K562 (cell line): ENCODE measurements at regions not wholly inside any gene's neighbourhood (a gene's known extent, or its start where the extent isn't known, plus 50 kb on each side); places are given as distances from the start of the nearest gene placed in this dataset.
"Not testable (repeated sequence)": the region's sequence is repeated elsewhere in the genome, so short reads cannot be mapped to it uniquely, and the experiment has no call there.

ENCODE experiments used
- ATAC-seq: fragments of 200-7000 bp; cut with Tn5 transposase; 3 replicates; pipeline ENCODE4 v1.9.1; 2020; ENCODE audit warnings: moderate library complexity
- BruUV-seq: library from RNA; stranded (reverse); fragments of 400-500 nt; replicated peaks from 2 replicates; lab custom pipeline; 2021; lab: Mats Ljungman, UMichigan
- CTCF ChIA-PET: fragments of 300-600 bp; formaldehyde crosslinking; extraction: SDS; loops from one replicate; lab custom pipeline; 2021; ENCODE audit warnings: low intra/inter-chr PET ratio; lab: Yijun Ruan, JAX
- POLR2A ChIA-PET: fragments of 300-600, 350-650 bp; sonication (Branson Sonifier 250); formaldehyde crosslinking; extraction: SDS; loops from one replicate; lab custom pipeline; 2021; ENCODE audit warnings: antibody characterized with exemption, inconsistent platforms; lab: Yijun Ruan, JAX
- DNase-seq, 4 experiments: peaks; one replicate each; pipeline versions ENCODE4 v3.0.0 to v3.0.0-alpha.2; 2011 to 2018; ENCODE audit warnings: low spot score in 3 of 4, mixed read lengths in 3 of 4; ENCODE audit errors: extremely low read depth in 1 of 4
- FAIRE-seq: peaks from 2 replicates; lab custom pipeline; 2011; peaks lifted over from hg19 to GRCh38; lab: Jason Lieb, UNC
- H2AFZ ChIP-seq: 2 replicates; pipeline ENCODE4 v1.6.0; 2011; ENCODE audit warnings: low read depth, low read length, control low read depth, inconsistent platforms
- H3K27ac ChIP-seq: fragments of 200-600 bp; 3 replicates; pipeline ENCODE4 v1.8.0; 2011; ENCODE audit warnings: low read depth, mild to moderate bottlenecking, control low read depth, inconsistent platforms, low read length, moderate library complexity, mixed read lengths; ENCODE audit errors: extremely low read depth
- H3K27me3 ChIP-seq, 2 experiments: fragments of 300-600 bp in 1 of 2; 2 replicates in 1 of 2; 3 replicates in 1 of 2; pipeline versions ENCODE4 v1.6.0 to v1.8.0; 2011; ENCODE audit warnings: inconsistent platforms in 2 of 2, low read length in 2 of 2, mild to moderate bottlenecking in 1 of 2, mixed read lengths in 1 of 2, moderate library complexity in 1 of 2; ENCODE audit not compliant: control insufficient read depth in 2 of 2, insufficient read depth in 2 of 2
- H3K36me3 ChIP-seq: fragments of 300-600 bp; 3 replicates; pipeline ENCODE4 v1.8.0; 2011; ENCODE audit warnings: mild to moderate bottlenecking, low read length, inconsistent platforms; ENCODE audit not compliant: control insufficient read depth, insufficient read depth
- H3K4me1 ChIP-seq, 2 experiments: fragments of 200-600 bp in 1 of 2; replicated peaks in 1 of 2; 2 replicates in 1 of 2; 3 replicates in 1 of 2; pipeline versions ENCODE4 v1.5.1 to v1.8.0; 2011; ENCODE audit warnings: inconsistent platforms in 2 of 2, low read length in 2 of 2, mild to moderate bottlenecking in 1 of 2, mixed read lengths in 1 of 2, moderate library complexity in 1 of 2; ENCODE audit not compliant: control insufficient read depth in 2 of 2, insufficient read depth in 2 of 2
- H3K4me2 ChIP-seq: 2 replicates; pipeline ENCODE4 v1.6.1; 2011; ENCODE audit warnings: low read length, control low read depth, inconsistent platforms, mixed read lengths; ENCODE audit not compliant: insufficient read depth
- H3K4me3 ChIP-seq: fragments of 200-600 bp; sonication (generic), shearing (Covaris generic); 2 replicates; pipeline ENCODE4 v1.5.1; 2016; ENCODE audit warnings: control low read depth, inconsistent platforms
- H3K79me2 ChIP-seq: fragments of 200-600 bp; 3 replicates; pipeline ENCODE4 v1.8.0; 2011; ENCODE audit warnings: low read length, inconsistent platforms; ENCODE audit not compliant: control insufficient read depth, insufficient read depth
- H3K9ac ChIP-seq, 2 experiments: 2 replicates each; pipeline versions ENCODE4 v1.6.0 to v1.6.1; 2011; ENCODE audit warnings: low read depth in 2 of 2, low read length in 2 of 2, control low read depth in 1 of 2, inconsistent platforms in 1 of 2, mild to moderate bottlenecking in 1 of 2, mixed read lengths in 1 of 2; ENCODE audit not compliant: insufficient read depth in 1 of 2
- H3K9me1 ChIP-seq: one replicate; pipeline ENCODE4 v1.6.0; 2011; ENCODE audit warnings: inconsistent platforms, mild to moderate bottlenecking, low read length, moderate library complexity; ENCODE audit not compliant: control insufficient read depth, insufficient read depth
- H3K9me3 ChIP-seq: replicated peaks from 2 replicates; pipeline ENCODE4 v1.5.1; 2011; ENCODE audit warnings: low read depth, low read length, inconsistent platforms; ENCODE audit not compliant: control insufficient read depth, insufficient read depth
- H4K20me1 ChIP-seq: replicated peaks from 2 replicates; pipeline ENCODE4 v1.6.1; 2011; ENCODE audit warnings: low read length, inconsistent platforms, mixed read lengths; ENCODE audit not compliant: control insufficient read depth, insufficient read depth
- C11orf30 ChIP-seq: fragments of 450-650 bp; IDR thresholded peaks from 2 replicates; pipeline ENCODE4 v1.6.1; 2016; ENCODE audit warnings: low read depth, mild to moderate bottlenecking
- CTCFL ChIP-seq: IDR thresholded peaks from 2 replicates; pipeline ENCODE4 v1.6.1; 2011; ENCODE audit warnings: borderline replicate concordance, low read depth, mild to moderate bottlenecking, moderate library complexity, low read length; ENCODE audit not compliant: insufficient read depth, poor library complexity, severe bottlenecking
- IRF2 ChIP-seq: sonication (generic); formaldehyde crosslinking; IDR thresholded peaks from 2 replicates; pipeline ENCODE4 v1.8.1; 2022; ENCODE audit warnings: mild to moderate bottlenecking, missing genetic modification reagents
- KDM1A ChIP-seq, 2 experiments: fragments of 450-650 bp; IDR thresholded peaks; 2 replicates each; pipeline ENCODE4 v1.6.1; 2016; ENCODE audit warnings: mild to moderate bottlenecking in 2 of 2
- MAFG ChIP-seq: fragments of 450-650 bp; conservative IDR thresholded peaks from 2 replicates; pipeline ENCODE4 v1.6.1; 2016; ENCODE audit warnings: missing genetic modification characterization, missing compliant biosample characterization
- MTA3 ChIP-seq: fragments of 450-650 bp; formaldehyde crosslinking; IDR thresholded peaks from 2 replicates; pipeline ENCODE4 v1.6.1; 2017; ENCODE audit warnings: mild to moderate bottlenecking, borderline replicate concordance
- PBX2 ChIP-seq, 2 experiments: IDR thresholded peaks in 1 of 2; conservative IDR thresholded peaks in 1 of 2; 2 replicates each; pipeline ENCODE4 v1.6.1; 2016; ENCODE audit warnings: low read depth in 2 of 2, mild to moderate bottlenecking in 1 of 2, missing compliant biosample characterization in 1 of 2, missing genetic modification characterization in 1 of 2, moderate library complexity in 1 of 2
- RNF2 ChIP-seq: sonication (generic); IDR thresholded peaks from 2 replicates; pipeline ENCODE4 v1.6.1; 2016
- SMAD1 ChIP-seq: fragments of 150-350 bp; IDR thresholded peaks from 2 replicates; pipeline ENCODE4 v1.6.1; 2014; ENCODE audit warnings: low read length, low read depth; ENCODE audit not compliant: partially characterized antibody
- ZFP30 ChIP-seq: fragments of 250-450 bp; sonication (Bioruptor Pico); IDR thresholded peaks from 2 replicates; pipeline ENCODE4 v1.8.0; 2022; ENCODE audit warnings: moderate library complexity, mild to moderate bottlenecking, inconsistent platforms, borderline replicate concordance
- ZNF316 ChIP-seq: fragments of 450-650 bp; IDR thresholded peaks from 2 replicates; pipeline ENCODE4 v1.6.1; 2016
- WGBS: fragments of 100-300 bp; shearing (Covaris generic); methylation state at CpG from one replicate; pipeline ENCODE4 v1.1.6; 2016; ENCODE audit warnings: low coverage, mixed read lengths; ENCODE audit not compliant: insufficient coverage; ENCODE audit errors: missing lambda C conversion rate; 5-methylcytosine and 5-hydroxymethylcytosine counted together
- in situ Hi-C: fragments of 300-500 bp; cut with MboI; formaldehyde crosslinking; loops from 4 replicates; pipeline ENCODE4 v1.15.0; 2018; ENCODE audit warnings: inconsistent platforms, mixed read lengths
- intact Hi-C: fragments of 100-400 bp; cut with micrococcal nuclease; formaldehyde crosslinking; loops from 2 replicates; pipeline ENCODE4 v1.14.2; 2022

- intact Hi-C loops, H3K9me1 ChIP-seq, H3K4me1 ChIP-seq, H2AFZ ChIP-seq, H3K36me3 ChIP-seq, BruUV-seq, DNase-seq, CTCF ChIA-PET, H3K79me2 ChIP-seq, H3K27me3 ChIP-seq, in situ Hi-C loops, H4K20me1 ChIP-seq, H3K9me3 ChIP-seq, H3K9ac ChIP-seq, H3K27ac ChIP-seq: not testable (repeated sequence)
- peak; percentile 93 for ATAC-seq
- FAIRE-seq = peak; percentile 19
- 0% methylated on average over 1 of the region's 1 CpG for WGBS
- POLR2A ChIA-PET = interaction anchor here (0.8 kb wide), 1 partner anchor 58 kb away, joined by 3 read pairs; no protein-coding TSS in a partner anchor
- Histone ChIP-seq H3K4me3 (0 out of 2 replicates have a peak overlapping the region, but pooled peaks have one; percentile 11), H3K4me2 (peak overlapping the region; percentile 14; the same call in 1 of the 2 replicates)
- peak; percentile 94 for TF ChIP-seq ZNF316
- peak; percentile 90 for TF ChIP-seq C11orf30
- TF ChIP-seq MAFG = peak; percentile 83
- TF ChIP-seq MTA3 = peak; percentile 41; the same call in 1 of the 2 replicates
These were observed 135.9 kb upstream of the SETMAR start for GRCh38 chr3:4167230-4167629.

GRCh38 chr3:4174791-4175190 is 128.4 kb upstream of the SETMAR start:
- Histone ChIP-seq H4K20me1 (no peaks in the 10 kb centered on the region), H3K4me3 (no peak overlapping the region), H3K27me3 (no peaks in the 10 kb centered on the region), H3K79me2 (no peaks in the 10 kb centered on the region), H3K4me1 (no peaks in the 10 kb centered on the region), H3K9me3 (no peaks in the 10 kb centered on the region), H3K27ac (no peak overlapping the region), H2AFZ (no peak overlapping the region), H3K9me1 (no peaks in the 10 kb centered on the region), H3K36me3 (no peaks in the 10 kb centered on the region), H3K4me2 (no peak overlapping the region), H3K9ac (no peak overlapping the region)
- DNase-seq (no peak), FAIRE-seq (no peak), ATAC-seq (no peak)
- BruUV-seq = no TSS peak
- POLR2A ChIA-PET = no interaction called here
- 0% methylated on average over 6 of the region's 6 CpGs for WGBS
- intact Hi-C loops = no loop called here
- no peak for TF ChIP-seq CTCFL
- TF ChIP-seq ZFP30 (CRISPR knock-in tag) = no peak
- TF ChIP-seq IRF2 (CRISPR knock-in tag) = no peak
- no peak for TF ChIP-seq PBX2 (CRISPR knock-in tag; IDR thresholded peaks at IDR 0.05; ENCODE audit: low read depth)
- no peak for TF ChIP-seq PBX2 (tag; conservative IDR thresholded peaks at IDR 0.05; ENCODE audit: low read depth)
- no peak for TF ChIP-seq RNF2
- TF ChIP-seq KDM1A (IDR thresholded peaks at IDR 0.05) = no peak
- no peak for TF ChIP-seq SMAD1
- CTCF ChIA-PET = no interaction called here
- in situ Hi-C loops = no loop called here
